HEK293T (cell line): ENCODE measurements at regions not wholly inside any gene's neighbourhood (a gene's known extent, or its start where the extent isn't known, plus 50 kb on each side); places are given as distances from the start of the nearest gene placed in this dataset.

ENCODE experiments used
- BHLHE40 ChIP-seq: fragments of 450-650 bp; IDR thresholded peaks from 2 replicates; pipeline ENCODE4 v1.6.1; 2016; ENCODE audit warnings: mild to moderate bottlenecking, moderate library complexity, borderline replicate concordance
- CTBP1 ChIP-seq: fragments of 450-650 bp; IDR thresholded peaks from 2 replicates; pipeline ENCODE4 v1.6.1; 2016; ENCODE audit warnings: borderline replicate concordance
- ELF4 ChIP-seq: fragments of 450-650 bp; IDR thresholded peaks from 2 replicates; pipeline ENCODE4 v1.6.1; 2017; ENCODE audit warnings: antibody characterized with exemption
- FOXA1 ChIP-seq: fragments of 450-650 bp; IDR thresholded peaks from 2 replicates; pipeline ENCODE4 v1.6.1; 2016; ENCODE audit warnings: mild to moderate bottlenecking
- FOXM1 ChIP-seq: fragments of 450-650 bp; IDR thresholded peaks from 2 replicates; pipeline ENCODE4 v1.6.1; 2017; ENCODE audit warnings: mild to moderate bottlenecking, borderline replicate concordance
- LEF1 ChIP-seq: fragments of 450-650 bp; IDR thresholded peaks from 2 replicates; pipeline ENCODE4 v1.6.1; 2017; ENCODE audit warnings: mild to moderate bottlenecking, borderline replicate concordance
- NFRKB ChIP-seq: fragments of 450-650 bp; IDR thresholded peaks from 2 replicates; pipeline ENCODE4 v1.6.1; 2016; ENCODE audit warnings: mild to moderate bottlenecking, moderate library complexity
- SP1 ChIP-seq: fragments of 450-650 bp; IDR thresholded peaks from 2 replicates; pipeline ENCODE4 v1.6.1; 2017
- TARDBP ChIP-seq: fragments of 450-650 bp; IDR thresholded peaks from 2 replicates; pipeline ENCODE4 v1.6.1; 2016
- ZNF384 ChIP-seq: fragments of 450-650 bp; IDR thresholded peaks from 2 replicates; pipeline ENCODE4 v1.6.1; 2016
- TF ChIP-seq, protein P1 (sequence below): fragments of 450-650 bp; IDR thresholded peaks from 2 replicates; pipeline ENCODE4 v1.6.1; 2016

DNA sequence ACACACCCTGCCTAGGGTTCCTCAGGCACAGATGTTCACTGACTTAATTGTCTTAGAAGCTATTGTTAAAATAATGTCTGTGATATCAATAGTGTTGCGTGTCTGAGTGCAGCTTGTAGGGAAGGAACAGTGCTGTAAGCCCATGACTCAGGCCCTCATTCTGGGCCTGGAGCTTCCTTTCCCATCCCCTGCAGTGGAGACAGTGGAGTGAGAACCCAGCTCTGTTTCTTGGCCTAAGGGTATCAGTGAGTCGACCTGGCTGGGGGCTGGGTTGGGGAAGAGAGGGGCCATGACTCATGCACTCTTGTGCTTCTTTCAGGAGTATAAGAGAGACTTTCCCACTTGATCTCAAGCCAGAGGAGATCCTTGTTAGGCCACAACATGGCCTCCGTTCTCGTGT, 106.8 kb downstream of the HRH4 start:
- TF ChIP-seq LEF1 (no peak), NFRKB (no peak), ELF4 (no peak), SP1 (no peak), ZNF384 (no peak), FOXA1 (no peak), TARDBP (no peak), CTBP1 (no peak), BHLHE40 (no peak), FOXM1 (no peak)
- TF ChIP-seq, protein P1, sequence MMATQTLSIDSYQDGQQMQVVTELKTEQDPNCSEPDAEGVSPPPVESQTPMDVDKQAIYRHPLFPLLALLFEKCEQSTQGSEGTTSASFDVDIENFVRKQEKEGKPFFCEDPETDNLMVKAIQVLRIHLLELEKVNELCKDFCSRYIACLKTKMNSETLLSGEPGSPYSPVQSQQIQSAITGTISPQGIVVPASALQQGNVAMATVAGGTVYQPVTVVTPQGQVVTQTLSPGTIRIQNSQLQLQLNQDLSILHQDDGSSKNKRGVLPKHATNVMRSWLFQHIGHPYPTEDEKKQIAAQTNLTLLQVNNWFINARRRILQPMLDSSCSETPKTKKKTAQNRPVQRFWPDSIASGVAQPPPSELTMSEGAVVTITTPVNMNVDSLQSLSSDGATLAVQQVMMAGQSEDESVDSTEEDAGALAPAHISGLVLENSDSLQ, result no peak
